ENCODE measurements at regions not wholly inside any gene's neighbourhood (a gene's known extent, or its start where the extent isn't known, plus 50 kb on each side); places are given as distances from the start of the nearest gene placed in this dataset.

- TF ChIP-seq CTCF (conservative IDR thresholded peaks at IDR 0.05; ENCODE audit: low read length) = no peak
- no peak for TF ChIP-seq EZH2phosphoT487 (IDR thresholded peaks at IDR 0.05; ENCODE audit: borderline replicate concordance)
Observed at GRCh38 chr13:59409634-59410200, 754.0 kb downstream of the DIAPH3 start.
